CD4-positive, alpha-beta T cell (primary cell): ENCODE measurements at regions not wholly inside any gene's neighbourhood (a gene's known extent, or its start where the extent isn't known, plus 50 kb on each side); places are given as distances from the start of the nearest gene placed in this dataset.

Experiments
- ATAC-seq: fragments of 200-7000 bp; cut with Tn5 transposase; one replicate; pipeline ENCODE4 v1.10.0; 2022; ENCODE audit warnings: mild to moderate bottlenecking; ENCODE audit not compliant: poor library complexity
- CTCF ChIA-PET: fragments of 350-600 bp; sonication (Branson Sonifier 250); formaldehyde crosslinking; loops from one replicate; lab custom pipeline; 2021; ENCODE audit warnings: antibody characterized with exemption, inconsistent platforms; lab: Charles Lee
- POLR2A ChIA-PET: fragments of 350-600 bp; sonication (Branson Sonifier 250); formaldehyde crosslinking; loops from one replicate; lab custom pipeline; 2021; ENCODE audit warnings: antibody characterized with exemption, inconsistent platforms; lab: Charles Lee
- DNase-seq, 14 experiments: peaks; one replicate each; pipeline ENCODE4 v3.0.0-alpha.2; 2013 to 2020; ENCODE audit warnings: mixed read lengths in 2 of 14
- H3K27ac ChIP-seq, 2 donors: one replicate each; pipeline versions ENCODE4 v1.5.1 to v1.7.0; 2013; ENCODE audit warnings: low read length in 2 of 2, low read depth in 1 of 2, mild to moderate bottlenecking in 1 of 2
- H3K27me3 ChIP-seq, 2 experiments: 1 replicate in 1 of 2; 2 replicates in 1 of 2; pipeline versions ENCODE4 v1.6.1 to v1.7.0; 2013; ENCODE audit warnings: low read length in 2 of 2, control low read depth in 1 of 2, mild to moderate bottlenecking in 1 of 2, moderate library complexity in 1 of 2; ENCODE audit not compliant: insufficient read depth in 2 of 2, control insufficient read depth in 1 of 2
- H3K36me3 ChIP-seq: one replicate; pipeline ENCODE4 v1.6.1; 2013; ENCODE audit warnings: low read length, control low read depth; ENCODE audit not compliant: insufficient read depth
- H3K4me1 ChIP-seq: one replicate; pipeline ENCODE4 v1.6.1; 2013; ENCODE audit warnings: low read length, control low read depth; ENCODE audit not compliant: insufficient read depth
- H3K4me3 ChIP-seq: one replicate; pipeline ENCODE4 v1.5.1; 2013; ENCODE audit warnings: mild to moderate bottlenecking, low read length, moderate library complexity
- H3K9me3 ChIP-seq, 2 experiments: 1 replicate in 1 of 2; 2 replicates in 1 of 2; pipeline versions ENCODE4 v1.6.1 to v1.7.0; 2013; ENCODE audit warnings: low read length in 2 of 2, mild to moderate bottlenecking in 2 of 2, control low read depth in 1 of 2, moderate library complexity in 1 of 2; ENCODE audit not compliant: control insufficient read depth in 1 of 2, insufficient read depth in 1 of 2
- H3K27ac Mint-ChIP-seq: one replicate; pipeline ENCODE4 v1.8.0; 2020; ENCODE audit warnings: mixed read lengths
- H3K27me3 Mint-ChIP-seq: one replicate; pipeline ENCODE4 v1.8.0; 2021; ENCODE audit warnings: mixed read lengths
- H3K36me3 Mint-ChIP-seq: one replicate; pipeline ENCODE4 v1.8.0; 2021; ENCODE audit warnings: low read depth, mixed read lengths
- H3K4me1 Mint-ChIP-seq: one replicate; pipeline ENCODE4 v1.8.0; 2021; ENCODE audit warnings: low read depth, mixed read lengths
- H3K4me3 Mint-ChIP-seq: one replicate; pipeline ENCODE4 v1.8.0; 2020; ENCODE audit warnings: mild to moderate bottlenecking, mixed read lengths
- H3K9me3 Mint-ChIP-seq: one replicate; pipeline ENCODE4 v1.8.0; 2020; ENCODE audit warnings: mixed read lengths
- intact Hi-C, 2 experiments: fragments of 100-400 bp; cut with DNase I in 1 of 2; cut with micrococcal nuclease in 1 of 2; formaldehyde crosslinking; loops; one replicate each; pipeline versions ENCODE4 v1.15.1 to v1.9.0; 2023 to 2025; cut with DNase I, micrococcal nuclease
- TF ChIP-seq, protein P1 (sequence below): fragments of 200-600 bp; IDR thresholded peaks from one replicate; pipeline ENCODE4 v1.8.0; 2022; ENCODE audit warnings: antibody characterized with exemption, mild to moderate bottlenecking

DNA sequence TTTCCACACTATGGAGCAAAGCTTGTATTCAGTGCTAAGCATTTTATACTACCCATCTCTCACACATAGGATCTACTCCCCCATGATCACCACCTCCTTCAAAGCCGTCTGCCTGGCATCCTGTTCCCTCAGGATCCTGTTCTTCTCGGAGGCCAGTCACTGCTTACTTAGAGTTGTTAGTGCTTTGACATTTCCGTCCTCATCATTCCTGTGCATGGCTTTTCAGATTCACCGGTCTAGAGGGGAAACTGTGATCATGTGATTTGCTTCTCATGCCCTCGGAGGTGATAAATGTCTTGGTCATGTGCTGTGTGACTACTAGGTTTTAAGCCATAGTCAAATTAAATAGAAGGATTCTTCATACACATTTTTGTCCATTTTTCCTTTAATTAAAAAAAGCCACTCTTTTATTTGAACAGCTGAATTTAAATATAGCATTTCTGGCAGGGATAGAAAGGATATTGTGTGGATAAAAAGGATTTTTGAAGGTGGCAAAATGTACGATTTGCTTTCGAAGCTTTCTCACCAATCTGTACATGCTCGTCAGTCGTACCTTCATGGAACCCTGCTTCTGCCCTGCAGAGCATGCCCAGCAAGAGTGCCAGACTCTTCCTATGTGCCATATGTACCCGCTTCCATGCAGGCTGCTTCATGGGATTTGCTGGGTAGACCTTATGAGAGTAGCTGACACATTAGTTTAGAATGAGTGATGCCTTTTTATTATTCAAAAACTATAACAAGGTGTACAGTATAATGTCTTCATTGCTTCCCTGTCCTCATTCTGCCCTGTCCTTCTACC lies 53.3 kb downstream of the BMAL2 start:
- Mint-ChIP-seq H3K9me3 (no peaks in the 10 kb centered on the region), H3K4me3 (no peak overlapping the region), H3K27me3 (no peaks in the 10 kb centered on the region), H3K36me3 (no peaks in the 10 kb centered on the region), H3K27ac (no peak overlapping the region), H3K4me1 (no peaks in the 10 kb centered on the region)
- H3K9me3 ChIP-seq: no peaks in the 10 kb centered on the region
- ATAC-seq: no peak
- no peak for DNase-seq
- no peaks in the 10 kb centered on the region for H3K27me3 ChIP-seq
- no peaks in the 10 kb centered on the region for H3K36me3 ChIP-seq
- H3K27ac ChIP-seq: no peak overlapping the region
- intact Hi-C loops: no loop called here
- H3K4me1 ChIP-seq: no peaks in the 10 kb centered on the region
- TF ChIP-seq, protein P1, sequence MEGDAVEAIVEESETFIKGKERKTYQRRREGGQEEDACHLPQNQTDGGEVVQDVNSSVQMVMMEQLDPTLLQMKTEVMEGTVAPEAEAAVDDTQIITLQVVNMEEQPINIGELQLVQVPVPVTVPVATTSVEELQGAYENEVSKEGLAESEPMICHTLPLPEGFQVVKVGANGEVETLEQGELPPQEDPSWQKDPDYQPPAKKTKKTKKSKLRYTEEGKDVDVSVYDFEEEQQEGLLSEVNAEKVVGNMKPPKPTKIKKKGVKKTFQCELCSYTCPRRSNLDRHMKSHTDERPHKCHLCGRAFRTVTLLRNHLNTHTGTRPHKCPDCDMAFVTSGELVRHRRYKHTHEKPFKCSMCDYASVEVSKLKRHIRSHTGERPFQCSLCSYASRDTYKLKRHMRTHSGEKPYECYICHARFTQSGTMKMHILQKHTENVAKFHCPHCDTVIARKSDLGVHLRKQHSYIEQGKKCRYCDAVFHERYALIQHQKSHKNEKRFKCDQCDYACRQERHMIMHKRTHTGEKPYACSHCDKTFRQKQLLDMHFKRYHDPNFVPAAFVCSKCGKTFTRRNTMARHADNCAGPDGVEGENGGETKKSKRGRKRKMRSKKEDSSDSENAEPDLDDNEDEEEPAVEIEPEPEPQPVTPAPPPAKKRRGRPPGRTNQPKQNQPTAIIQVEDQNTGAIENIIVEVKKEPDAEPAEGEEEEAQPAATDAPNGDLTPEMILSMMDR: no peak
- ChIA-PET POLR2A (no interaction called here), CTCF (interaction anchor here (0.9 kb wide), 1 partner anchor 80 kb away, joined by 3 read pairs; no protein-coding TSS in a partner anchor)
- no peak overlapping the region for H3K4me3 ChIP-seq

DNA sequence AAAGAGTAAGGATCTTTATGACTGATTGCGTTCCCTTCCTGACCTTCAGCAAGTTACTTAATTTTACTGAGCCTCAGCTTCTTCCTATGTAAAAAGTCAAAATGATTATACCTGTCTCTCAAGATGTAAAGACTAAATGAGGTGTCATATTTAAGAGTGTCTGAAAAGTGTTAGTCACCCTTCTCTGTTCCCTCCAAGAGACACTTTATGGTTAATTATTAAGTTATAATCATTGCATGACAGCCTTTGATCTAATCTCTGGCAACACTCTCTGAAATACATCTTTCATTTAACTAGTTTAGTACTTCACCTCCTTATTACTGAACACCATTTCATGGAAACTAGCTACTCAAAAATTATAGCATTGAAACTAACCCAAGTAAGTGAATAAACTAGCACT lies 54.8 kb downstream of the BMAL2 start:
- ChIA-PET CTCF (no interaction called here), POLR2A (no interaction called here)
- Mint-ChIP-seq H3K9me3 (no peaks in the 10 kb centered on the region), H3K36me3 (no peaks in the 10 kb centered on the region), H3K27me3 (no peaks in the 10 kb centered on the region), H3K4me1 (no peaks in the 10 kb centered on the region), H3K4me3 (no peak overlapping the region), H3K27ac (no peak overlapping the region)
- intact Hi-C loops: no loop called here
- no peak for DNase-seq
- Histone ChIP-seq H3K36me3 (no peaks in the 10 kb centered on the region), H3K4me1 (no peaks in the 10 kb centered on the region), H3K27me3 (no peaks in the 10 kb centered on the region), H3K4me3 (no peak overlapping the region), H3K27ac (no peak overlapping the region), H3K9me3 (no peaks in the 10 kb centered on the region)
- TF ChIP-seq, protein P1: no peak
- no peak for ATAC-seq

DNA sequence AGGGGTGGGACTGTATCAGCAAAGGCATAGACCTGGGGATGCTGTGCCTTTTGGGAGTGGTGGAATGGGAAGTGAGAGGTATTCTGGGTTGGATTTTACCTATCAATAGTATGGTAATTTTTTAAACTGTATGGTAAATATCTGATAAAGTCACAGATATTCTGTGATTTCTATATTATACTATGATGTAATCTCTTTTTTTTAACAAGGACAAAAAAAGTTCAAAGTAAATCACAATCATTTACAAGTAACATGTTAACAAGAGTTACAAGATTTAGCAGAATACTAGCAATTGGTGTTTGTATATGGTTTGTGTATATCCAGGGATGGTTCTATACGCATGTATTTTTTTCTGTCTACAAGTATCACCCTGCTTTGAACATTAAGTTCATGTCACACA lies 56.0 kb downstream of the BMAL2 start:
- ATAC-seq (no peak), DNase-seq (no peak)
- ChIA-PET POLR2A (no interaction called here), CTCF (interaction anchor here (0.6 kb wide), 1 partner anchor 11 kb away, joined by 4 read pairs; no protein-coding TSS in a partner anchor)
- no peak overlapping the region for H3K27ac ChIP-seq
- Mint-ChIP-seq H3K9me3 (no peaks in the 10 kb centered on the region), H3K27ac (no peak overlapping the region), H3K4me3 (no peak overlapping the region), H3K4me1 (no peaks in the 10 kb centered on the region), H3K36me3 (no peaks in the 10 kb centered on the region), H3K27me3 (no peaks in the 10 kb centered on the region)
- no peaks in the 10 kb centered on the region for H3K4me1 ChIP-seq
- H3K27me3 ChIP-seq: no peaks in the 10 kb centered on the region
- H3K4me3 ChIP-seq: no peak overlapping the region
- intact Hi-C loops: no loop called here
- H3K9me3 ChIP-seq: no peaks in the 10 kb centered on the region
- H3K36me3 ChIP-seq: no peaks in the 10 kb centered on the region
- TF ChIP-seq, protein P1: no peak
